ENCODE measurements at regions not wholly inside any gene's neighbourhood (a gene's known extent, or its start where the extent isn't known, plus 50 kb on each side); places are given as distances from the start of the nearest gene placed in this dataset.

- H3K9me3 ChIP-seq (replicated peaks; ENCODE audit: insufficient read depth, low read length), result no peaks in the 10 kb centered on the region
- no peaks in the 10 kb centered on the region for H3F3A ChIP-seq (ENCODE audit: insufficient read depth, low read length)
- H3K9ac ChIP-seq (ENCODE audit: low read length), result no peak overlapping the region
- H3K4me2 ChIP-seq (ENCODE audit: low read depth, low read length), result no peak overlapping the region
- DNase-seq, result no peak
- no peaks in the 10 kb centered on the region for H3K79me2 ChIP-seq (ENCODE audit: low read length)
- no peaks in the 10 kb centered on the region for H3K4me1 ChIP-seq (ENCODE audit: low read length)
- no peak overlapping the region for H2AFZ ChIP-seq (ENCODE audit: low read length)
- TF ChIP-seq CTCF (IDR thresholded peaks at IDR 0.05; ENCODE audit: low read length) (no peak), EZH2 (optimal IDR thresholded peaks at IDR 0.05; ENCODE audit: low read depth, low read length) (no peak), EZH2phosphoT487 (IDR thresholded peaks at IDR 0.05; ENCODE audit: low read length) (no peak)
- no peaks in the 10 kb centered on the region for H4K20me1 ChIP-seq (ENCODE audit: insufficient read depth, low read length)
- no peaks in the 10 kb centered on the region for H3K27me3 ChIP-seq (replicated peaks; ENCODE audit: insufficient read depth, low read length)
- no peak overlapping the region for H3K4me3 ChIP-seq (ENCODE audit: low read length)
- no peak overlapping the region for H3K27ac ChIP-seq (ENCODE audit: low read length)
- H3K9me2 ChIP-seq (replicated peaks; ENCODE audit: insufficient read depth, low read length), result no peaks in the 10 kb centered on the region
- H3K36me3 ChIP-seq (replicated peaks; ENCODE audit: insufficient read depth, low read length), result no peaks in the 10 kb centered on the region
These were observed 113.2 kb upstream of the SPATS2L start for GRCh38 chr2:200193331-200193730.

GRCh38 chr2:200193791-200194190, 112.7 kb upstream of the SPATS2L start:
- DNase-seq, result no peak
- Histone ChIP-seq H3K9ac (ENCODE audit: low read length) (no peak overlapping the region), H3K27me3 (replicated peaks; ENCODE audit: insufficient read depth, low read length) (no peaks in the 10 kb centered on the region), H3K4me2 (ENCODE audit: low read depth, low read length) (no peak overlapping the region), H2AFZ (ENCODE audit: low read length) (no peak overlapping the region), H3K4me3 (ENCODE audit: low read length) (no peak overlapping the region), H3K79me2 (ENCODE audit: low read length) (no peaks in the 10 kb centered on the region), H4K20me1 (ENCODE audit: insufficient read depth, low read length) (no peaks in the 10 kb centered on the region), H3K27ac (ENCODE audit: low read length) (no peak overlapping the region), H3K4me1 (ENCODE audit: low read length) (no peaks in the 10 kb centered on the region), H3F3A (ENCODE audit: insufficient read depth, low read length) (no peaks in the 10 kb centered on the region), H3K36me3 (replicated peaks; ENCODE audit: insufficient read depth, low read length) (no peaks in the 10 kb centered on the region), H3K9me2 (replicated peaks; ENCODE audit: insufficient read depth, low read length) (no peaks in the 10 kb centered on the region), H3K9me3 (replicated peaks; ENCODE audit: insufficient read depth, low read length) (no peaks in the 10 kb centered on the region)
- TF ChIP-seq EZH2 (optimal IDR thresholded peaks at IDR 0.05; ENCODE audit: low read depth, low read length), result no peak
- no peak for TF ChIP-seq CTCF (IDR thresholded peaks at IDR 0.05; ENCODE audit: low read length)
- TF ChIP-seq EZH2phosphoT487 (IDR thresholded peaks at IDR 0.05; ENCODE audit: low read length), result no peak

- TF ChIP-seq EZH2phosphoT487 (IDR thresholded peaks at IDR 0.05; ENCODE audit: low read length) (no peak), EZH2 (optimal IDR thresholded peaks at IDR 0.05; ENCODE audit: low read depth, low read length) (no peak), CTCF (IDR thresholded peaks at IDR 0.05; ENCODE audit: low read length) (no peak)
- Histone ChIP-seq H3K4me1 (ENCODE audit: low read length) (no peaks in the 10 kb centered on the region), H2AFZ (ENCODE audit: low read length) (no peak overlapping the region), H3K9me3 (replicated peaks; ENCODE audit: insufficient read depth, low read length) (no peaks in the 10 kb centered on the region), H3K9me2 (replicated peaks; ENCODE audit: insufficient read depth, low read length) (no peaks in the 10 kb centered on the region), H3K27me3 (replicated peaks; ENCODE audit: insufficient read depth, low read length) (no peaks in the 10 kb centered on the region), H3K4me3 (ENCODE audit: low read length) (no peak overlapping the region), H3K9ac (ENCODE audit: low read length) (no peak overlapping the region), H3K79me2 (ENCODE audit: low read length) (no peaks in the 10 kb centered on the region), H3K4me2 (ENCODE audit: low read depth, low read length) (no peak overlapping the region), H4K20me1 (ENCODE audit: insufficient read depth, low read length) (no peaks in the 10 kb centered on the region), H3F3A (ENCODE audit: insufficient read depth, low read length) (no peaks in the 10 kb centered on the region), H3K36me3 (replicated peaks; ENCODE audit: insufficient read depth, low read length) (no peaks in the 10 kb centered on the region), H3K27ac (ENCODE audit: low read length) (no peak overlapping the region)
- DNase-seq, result no peak
These were observed 111.7 kb upstream of the SPATS2L start for GRCh38 chr2:200194746-200195145.
